Stimulated activated effector memory CD8-positive, alpha-beta T cell treated with anti-CD3 and anti-CD28 coated beads, Interleukin-12 subunit alpha, Interleukin-12 subunit beta, amount 100 ng/mL, for 72 hours (primary cell): ENCODE measurements at regions not wholly inside any gene's neighbourhood (a gene's known extent, or its start where the extent isn't known, plus 50 kb on each side); places are given as distances from the start of the nearest gene placed in this dataset.

Source experiments
- ATAC-seq: fragments of 150-1000 bp; cut with Tn5 transposase; 2 replicates; pipeline ENCODE4 v1.10.0; 2021
- DNase-seq, 2 donors: peaks; one replicate each; pipeline ENCODE4 v3.0.0; 2021 to 2022; ENCODE audit warnings: low spot score in 2 of 2
- H3K27ac Mint-ChIP-seq: one replicate; pipeline ENCODE4 v1.8.0; 2022; ENCODE audit warnings: mild to moderate bottlenecking, mixed read lengths
- H3K36me3 Mint-ChIP-seq: one replicate; pipeline ENCODE4 v1.8.0; 2022; ENCODE audit warnings: mild to moderate bottlenecking, mixed read lengths
- H3K4me1 Mint-ChIP-seq: one replicate; pipeline ENCODE4 v1.8.0; 2022; ENCODE audit warnings: mixed read lengths
- H3K4me3 Mint-ChIP-seq: one replicate; pipeline ENCODE4 v1.8.0; 2022; ENCODE audit warnings: mild to moderate bottlenecking, mixed read lengths
- H3K9me3 Mint-ChIP-seq: one replicate; pipeline ENCODE4 v1.8.0; 2022; ENCODE audit warnings: mixed read lengths

GRCh38 chr3:127101411-127102187 lies 91.3 kb upstream of the PRR23E start:
- no peaks in the 10 kb centered on the region for H3K4me1 Mint-ChIP-seq
- no peak overlapping the region for H3K27ac Mint-ChIP-seq
- H3K36me3 Mint-ChIP-seq = no peaks in the 10 kb centered on the region
- no peak overlapping the region for H3K4me3 Mint-ChIP-seq
- no peaks in the 10 kb centered on the region for H3K9me3 Mint-ChIP-seq
- ATAC-seq = no peak
- no peak for DNase-seq

GRCh38 chr3:127102188-127102520 lies 90.8 kb upstream of the PRR23E start:
- Mint-ChIP-seq H3K4me1 (no peaks in the 10 kb centered on the region), H3K4me3 (no peak overlapping the region), H3K27ac (no peak overlapping the region), H3K36me3 (no peaks in the 10 kb centered on the region), H3K9me3 (no peaks in the 10 kb centered on the region)
- DNase-seq (no peak), ATAC-seq (no peak)

GRCh38 chr3:127102587-127102986 lies 90.3 kb upstream of the PRR23E start:
- ATAC-seq (no peak), DNase-seq (no peak)
- H3K4me1 Mint-ChIP-seq = no peaks in the 10 kb centered on the region
- no peak overlapping the region for H3K27ac Mint-ChIP-seq
- H3K36me3 Mint-ChIP-seq = no peaks in the 10 kb centered on the region
- no peaks in the 10 kb centered on the region for H3K9me3 Mint-ChIP-seq
- no peak overlapping the region for H3K4me3 Mint-ChIP-seq

GRCh38 chr3:127103080-127103479 lies 89.9 kb upstream of the PRR23E start:
- no peaks in the 10 kb centered on the region for H3K4me1 Mint-ChIP-seq
- H3K4me3 Mint-ChIP-seq = no peak overlapping the region
- no peaks in the 10 kb centered on the region for H3K9me3 Mint-ChIP-seq
- ATAC-seq (no peak), DNase-seq (no peak)
- no peaks in the 10 kb centered on the region for H3K36me3 Mint-ChIP-seq
- no peak overlapping the region for H3K27ac Mint-ChIP-seq

GRCh38 chr3:127104586-127104985 lies 88.3 kb upstream of the PRR23E start:
- H3K36me3 Mint-ChIP-seq = no peaks in the 10 kb centered on the region
- no peak for ATAC-seq

GRCh38 chr3:127105587-127105986 lies 87.3 kb upstream of the PRR23E start:
- no peak for ATAC-seq
- no peak for DNase-seq
- Mint-ChIP-seq H3K9me3 (no peaks in the 10 kb centered on the region), H3K36me3 (no peaks in the 10 kb centered on the region), H3K4me3 (no peak overlapping the region), H3K27ac (no peak overlapping the region), H3K4me1 (no peaks in the 10 kb centered on the region)

More at GRCh38 chr3:127104586-127104985, 88.3 kb upstream of the PRR23E start:
- H3K27ac Mint-ChIP-seq = no peak overlapping the region
- no peaks in the 10 kb centered on the region for H3K9me3 Mint-ChIP-seq
- no peaks in the 10 kb centered on the region for H3K4me1 Mint-ChIP-seq
- no peak overlapping the region for H3K4me3 Mint-ChIP-seq
- DNase-seq = no peak

- Mint-ChIP-seq H3K4me1 (no peaks in the 10 kb centered on the region), H3K9me3 (no peaks in the 10 kb centered on the region), H3K36me3 (no peaks in the 10 kb centered on the region), H3K27ac (no peak overlapping the region), H3K4me3 (no peak overlapping the region)
- ATAC-seq (no peak), DNase-seq (no peak)
Measured at GRCh38 chr3:127106053-127106452, 86.9 kb upstream of the PRR23E start.

- no peak for DNase-seq
- ATAC-seq = no peak
- H3K27ac Mint-ChIP-seq = no peak overlapping the region
- no peaks in the 10 kb centered on the region for H3K36me3 Mint-ChIP-seq
- H3K4me1 Mint-ChIP-seq = no peaks in the 10 kb centered on the region
- H3K4me3 Mint-ChIP-seq = no peak overlapping the region
- no peaks in the 10 kb centered on the region for H3K9me3 Mint-ChIP-seq
Measured at GRCh38 chr3:127106456-127106855, 86.5 kb upstream of the PRR23E start.

- H3K27ac Mint-ChIP-seq = no peak overlapping the region
- no peaks in the 10 kb centered on the region for H3K36me3 Mint-ChIP-seq
- DNase-seq = no peak
- H3K4me3 Mint-ChIP-seq = no peak overlapping the region
- H3K4me1 Mint-ChIP-seq = no peaks in the 10 kb centered on the region
- no peaks in the 10 kb centered on the region for H3K9me3 Mint-ChIP-seq
- no peak for ATAC-seq
Measured at GRCh38 chr3:127107002-127107401, 85.9 kb upstream of the PRR23E start.

GRCh38 chr3:127107491-127108375 lies 85.2 kb upstream of the PRR23E start:
- Mint-ChIP-seq H3K4me3 (no peak overlapping the region), H3K9me3 (peaks cover 4% of the 10 kb centered on the region), H3K36me3 (no peaks in the 10 kb centered on the region), H3K4me1 (no peaks in the 10 kb centered on the region), H3K27ac (no peak overlapping the region)
- ATAC-seq = no peak
- DNase-seq = no peak

- no peak overlapping the region for H3K27ac Mint-ChIP-seq
- H3K4me1 Mint-ChIP-seq = no peaks in the 10 kb centered on the region
- no peak overlapping the region for H3K4me3 Mint-ChIP-seq
- peaks cover 4% of the 10 kb centered on the region for H3K9me3 Mint-ChIP-seq
- peak; percentile 17 for ATAC-seq
- no peak for DNase-seq
- H3K36me3 Mint-ChIP-seq = no peaks in the 10 kb centered on the region
Measured at GRCh38 chr3:127108796-127109195, 84.1 kb upstream of the PRR23E start.

- ATAC-seq (no peak), DNase-seq (no peak)
- H3K4me3 Mint-ChIP-seq = no peak overlapping the region
- H3K27ac Mint-ChIP-seq = no peak overlapping the region
- no peaks in the 10 kb centered on the region for H3K36me3 Mint-ChIP-seq
- peaks cover 4% of the 10 kb centered on the region for H3K9me3 Mint-ChIP-seq
- no peaks in the 10 kb centered on the region for H3K4me1 Mint-ChIP-seq
Measured at GRCh38 chr3:127110982-127111693, 81.8 kb upstream of the PRR23E start.

GRCh38 chr3:127112796-127113570 lies 79.9 kb upstream of the PRR23E start:
- Mint-ChIP-seq H3K4me1 (no peaks in the 10 kb centered on the region), H3K36me3 (no peaks in the 10 kb centered on the region), H3K4me3 (no peak overlapping the region), H3K9me3 (peaks cover 4% of the 10 kb centered on the region), H3K27ac (no peak overlapping the region)
- ATAC-seq (no peak), DNase-seq (no peak)

GRCh38 chr3:127113571-127113891 lies 79.4 kb upstream of the PRR23E start:
- Mint-ChIP-seq H3K36me3 (no peaks in the 10 kb centered on the region), H3K27ac (no peak overlapping the region)

More at GRCh38 chr3:127113571-127113891, 79.4 kb upstream of the PRR23E start:
- Mint-ChIP-seq H3K4me1 (no peaks in the 10 kb centered on the region), H3K9me3 (peaks cover 4% of the 10 kb centered on the region), H3K4me3 (no peak overlapping the region)
- no peak for ATAC-seq
- DNase-seq = no peak
